ENCODE measurements at regions not wholly inside any gene's neighbourhood (a gene's known extent, or its start where the extent isn't known, plus 50 kb on each side); places are given as distances from the start of the nearest gene placed in this dataset.
"Not testable (repeated sequence)": the region's sequence is repeated elsewhere in the genome, so short reads cannot be mapped to it uniquely, and the experiment has no call there.

- not testable (repeated sequence) for DNase-seq (ENCODE audit: low read depth)
Measured at GRCh38 chr1:55765505-55765904, 550.3 kb upstream of the USP24 start.

GRCh38 chr1:55751776-55752175 lies 536.6 kb upstream of the USP24 start:
- no peak for DNase-seq (ENCODE audit: low read depth)

- DNase-seq (ENCODE audit: low read depth) = no peak
Measured at GRCh38 chr1:55750628-55750995, 535.4 kb upstream of the USP24 start.

GRCh38 chr1:55749975-55750627 lies 534.9 kb upstream of the USP24 start:
- no peak for DNase-seq (ENCODE audit: low read depth)

GRCh38 chr1:55747408-55747841 lies 532.3 kb upstream of the USP24 start:
- no peak for DNase-seq (ENCODE audit: low read depth)

- no peak for DNase-seq (ENCODE audit: low read depth)
Measured at GRCh38 chr1:55746710-55747109, 531.5 kb upstream of the USP24 start.

- DNase-seq (ENCODE audit: low read depth) = no peak
Measured at GRCh38 chr1:55741516-55741915, 526.4 kb upstream of the USP24 start.

- DNase-seq (ENCODE audit: low read depth) = no peak
Measured at GRCh38 chr1:55735106-55735505, 519.9 kb upstream of the USP24 start.

- no peak for DNase-seq (ENCODE audit: low read depth)
Measured at GRCh38 chr1:55726994-55727393, 511.8 kb upstream of the USP24 start.

- DNase-seq (ENCODE audit: low read depth) = no peak
Measured at GRCh38 chr1:55725378-55725777, 510.2 kb upstream of the USP24 start.

GRCh38 chr1:55724551-55725325 lies 509.6 kb upstream of the USP24 start:
- DNase-seq (ENCODE audit: low read depth) = no peak

GRCh38 chr1:55723001-55723400 lies 507.8 kb upstream of the USP24 start:
- no peak for DNase-seq (ENCODE audit: low read depth)

GRCh38 chr1:55720261-55720660 lies 505.1 kb upstream of the USP24 start:
- no peak for DNase-seq (ENCODE audit: low read depth)

- DNase-seq (ENCODE audit: low read depth) = no peak
Measured at GRCh38 chr1:55718758-55719671, 503.9 kb upstream of the USP24 start.

GRCh38 chr1:55717111-55717510 lies 501.9 kb upstream of the USP24 start:
- no peak for DNase-seq (ENCODE audit: low read depth)

- DNase-seq (ENCODE audit: low read depth) = no peak
Measured at GRCh38 chr1:55716610-55717009, 501.4 kb upstream of the USP24 start.

GRCh38 chr1:55716151-55716550 lies 501.0 kb upstream of the USP24 start:
- no peak for DNase-seq (ENCODE audit: low read depth)

GRCh38 chr1:55714230-55714629 lies 499.1 kb upstream of the USP24 start:
- no peak for DNase-seq (ENCODE audit: low read depth)

- DNase-seq (ENCODE audit: low read depth) = no peak
Measured at GRCh38 chr1:55713516-55713915, 498.4 kb upstream of the USP24 start.

GRCh38 chr1:55712148-55712547 lies 497.0 kb upstream of the USP24 start:
- no peak for DNase-seq (ENCODE audit: low read depth)

GRCh38 chr1:55708781-55709180 lies 493.6 kb upstream of the USP24 start:
- no peak for DNase-seq (ENCODE audit: low read depth)

- no peak for DNase-seq (ENCODE audit: low read depth)
Measured at GRCh38 chr1:55707846-55708245, 492.7 kb upstream of the USP24 start.

GRCh38 chr1:55707196-55707595 lies 492.0 kb upstream of the USP24 start:
- DNase-seq (ENCODE audit: low read depth) = no peak
